DND-41 (cell line): ENCODE measurements at regions not wholly inside any gene's neighbourhood (a gene's known extent, or its start where the extent isn't known, plus 50 kb on each side); places are given as distances from the start of the nearest gene placed in this dataset.

Source experiments
- ATAC-seq: fragments of 200-7000 bp; cut with Tn5 transposase; 3 replicates; pipeline ENCODE4 v1.9.1; 2021; ENCODE audit warnings: low read depth; ENCODE audit not compliant: insufficient read depth
- DNase-seq: peaks from one replicate; pipeline ENCODE4 v3.0.0-alpha.2; 2020
- H2AFZ ChIP-seq: 2 replicates; pipeline ENCODE4 v1.6.0; 2012; ENCODE audit warnings: low read depth, low read length
- H3K27ac ChIP-seq: 2 replicates; pipeline ENCODE4 v1.5.1; 2012; ENCODE audit warnings: low read length, inconsistent platforms
- H3K27me3 ChIP-seq: fragments of 200-600 bp; sonication (generic); 2 replicates; pipeline ENCODE4 v1.6.0; 2012; ENCODE audit warnings: low read length, mild to moderate bottlenecking, inconsistent platforms; ENCODE audit not compliant: insufficient read depth, poor library complexity
- H3K36me3 ChIP-seq: 2 replicates; pipeline ENCODE4 v1.5.1; 2012; ENCODE audit warnings: low read length, inconsistent platforms; ENCODE audit not compliant: insufficient read depth
- H3K4me1 ChIP-seq: 2 replicates; pipeline ENCODE4 v1.5.1; 2012; ENCODE audit warnings: mild to moderate bottlenecking, low read length; ENCODE audit not compliant: insufficient read depth
- H3K4me2 ChIP-seq: 2 replicates; pipeline ENCODE4 v1.6.0; 2012; ENCODE audit warnings: mild to moderate bottlenecking, moderate library complexity, low read length, inconsistent platforms; ENCODE audit not compliant: insufficient read depth
- H3K4me3 ChIP-seq, 2 experiments: fragments of 200-600 bp in 1 of 2; shearing (Covaris generic) in 1 of 2; 2 replicates each; pipeline ENCODE4 v1.5.1; 2012 to 2016; ENCODE audit warnings: inconsistent platforms in 2 of 2, low read length in 2 of 2, mild to moderate bottlenecking in 2 of 2, low read depth in 1 of 2, moderate library complexity in 1 of 2
- H3K79me2 ChIP-seq: 2 replicates; pipeline ENCODE4 v1.6.0; 2012; ENCODE audit warnings: low read length, inconsistent platforms; ENCODE audit not compliant: insufficient read depth
- H3K9ac ChIP-seq: 2 replicates; pipeline ENCODE4 v1.6.0; 2012; ENCODE audit warnings: low read depth, mild to moderate bottlenecking, inconsistent platforms, low read length, moderate library complexity
- H3K9me3 ChIP-seq: 2 replicates; pipeline ENCODE4 v1.5.1; 2012; ENCODE audit warnings: low read length, moderate library complexity, mild to moderate bottlenecking, inconsistent platforms; ENCODE audit not compliant: insufficient read depth, severe bottlenecking
- H4K20me1 ChIP-seq: 2 replicates; pipeline ENCODE4 v1.6.0; 2012; ENCODE audit warnings: low read length; ENCODE audit not compliant: insufficient read depth
- EZH2 ChIP-seq: IDR thresholded peaks from 3 replicates; pipeline ENCODE4 v1.6.1; 2012; ENCODE audit warnings: borderline replicate concordance, low read depth, mild to moderate bottlenecking, moderate library complexity, low read length, inconsistent platforms; ENCODE audit not compliant: severe bottlenecking
- TF ChIP-seq, protein P1 (sequence below): IDR thresholded peaks from 2 replicates; pipeline ENCODE4 v1.5.1; 2012; ENCODE audit warnings: borderline replicate concordance, low read length, moderate library complexity, mild to moderate bottlenecking; ENCODE audit not compliant: poor library complexity, severe bottlenecking; ENCODE audit errors: extremely low read depth

DNA sequence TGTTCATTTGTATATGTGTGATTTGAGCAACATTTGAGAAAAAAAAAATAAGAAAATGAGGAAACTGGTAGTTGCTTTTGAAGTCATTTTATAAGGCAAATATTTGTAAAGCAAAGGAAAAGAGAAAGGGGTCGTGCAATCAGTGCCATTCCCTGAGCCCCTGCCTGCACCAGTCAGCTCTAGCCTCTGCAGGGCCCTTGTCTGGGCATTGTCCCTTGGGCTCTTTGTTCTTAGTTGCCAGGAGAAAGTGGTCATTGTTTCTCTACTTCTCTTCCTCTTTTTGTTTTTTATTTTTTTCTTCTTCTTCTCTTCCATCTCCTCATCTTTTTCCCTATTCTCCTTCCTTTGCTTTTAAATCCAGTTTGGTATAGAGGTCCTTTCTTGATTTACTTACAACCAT is 175.3 kb upstream of the CREB1 start:
- H3K9ac ChIP-seq = no peak overlapping the region
- no peaks in the 10 kb centered on the region for H3K79me2 ChIP-seq
- TF ChIP-seq EZH2 = no peak
- TF ChIP-seq, protein P1, sequence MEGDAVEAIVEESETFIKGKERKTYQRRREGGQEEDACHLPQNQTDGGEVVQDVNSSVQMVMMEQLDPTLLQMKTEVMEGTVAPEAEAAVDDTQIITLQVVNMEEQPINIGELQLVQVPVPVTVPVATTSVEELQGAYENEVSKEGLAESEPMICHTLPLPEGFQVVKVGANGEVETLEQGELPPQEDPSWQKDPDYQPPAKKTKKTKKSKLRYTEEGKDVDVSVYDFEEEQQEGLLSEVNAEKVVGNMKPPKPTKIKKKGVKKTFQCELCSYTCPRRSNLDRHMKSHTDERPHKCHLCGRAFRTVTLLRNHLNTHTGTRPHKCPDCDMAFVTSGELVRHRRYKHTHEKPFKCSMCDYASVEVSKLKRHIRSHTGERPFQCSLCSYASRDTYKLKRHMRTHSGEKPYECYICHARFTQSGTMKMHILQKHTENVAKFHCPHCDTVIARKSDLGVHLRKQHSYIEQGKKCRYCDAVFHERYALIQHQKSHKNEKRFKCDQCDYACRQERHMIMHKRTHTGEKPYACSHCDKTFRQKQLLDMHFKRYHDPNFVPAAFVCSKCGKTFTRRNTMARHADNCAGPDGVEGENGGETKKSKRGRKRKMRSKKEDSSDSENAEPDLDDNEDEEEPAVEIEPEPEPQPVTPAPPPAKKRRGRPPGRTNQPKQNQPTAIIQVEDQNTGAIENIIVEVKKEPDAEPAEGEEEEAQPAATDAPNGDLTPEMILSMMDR = no peak
- H3K4me1 ChIP-seq = no peaks in the 10 kb centered on the region; the same call in 1 of the 2 replicates
- no peaks in the 10 kb centered on the region for H3K27me3 ChIP-seq
- no peak overlapping the region for H3K27ac ChIP-seq
- H4K20me1 ChIP-seq = no peaks in the 10 kb centered on the region
- no peak for ATAC-seq
- H3K4me3 ChIP-seq = no peak overlapping the region
- H3K36me3 ChIP-seq = no peaks in the 10 kb centered on the region
- no peak overlapping the region for H2AFZ ChIP-seq
- no peak overlapping the region for H3K4me2 ChIP-seq
- H3K9me3 ChIP-seq = no peaks in the 10 kb centered on the region
- DNase-seq = no peak

DNA sequence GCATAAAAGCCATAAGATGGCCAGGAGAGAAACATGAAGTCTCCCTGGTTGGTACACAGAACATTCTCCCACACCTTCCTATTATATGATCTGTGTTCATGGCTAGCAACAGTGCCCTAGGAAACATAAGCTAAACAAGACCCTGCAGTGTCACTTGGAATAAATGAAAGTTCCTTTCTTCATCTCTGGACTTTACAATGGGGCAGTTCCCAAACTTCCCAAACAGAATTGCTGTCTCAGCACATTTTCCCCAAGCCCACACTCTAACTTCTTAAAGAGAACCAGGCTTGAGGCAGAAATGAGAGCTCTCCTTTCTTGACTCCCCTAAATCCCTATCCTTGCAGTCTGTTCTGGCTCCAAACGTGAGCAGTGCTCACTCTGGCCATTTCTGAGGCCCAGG is 173.2 kb upstream of the CREB1 start:
- no peak overlapping the region for H3K4me2 ChIP-seq
- no peak overlapping the region for H2AFZ ChIP-seq
- H3K27me3 ChIP-seq = no peaks in the 10 kb centered on the region
- no peaks in the 10 kb centered on the region for H4K20me1 ChIP-seq
- no peak overlapping the region for H3K4me3 ChIP-seq
- no peaks in the 10 kb centered on the region for H3K79me2 ChIP-seq
- TF ChIP-seq, protein P1 = no peak
- TF ChIP-seq EZH2 = no peak
- no peaks in the 10 kb centered on the region; the same call in 1 of the 2 replicates for H3K4me1 ChIP-seq
- ATAC-seq (no peak), DNase-seq (no peak)
- H3K9me3 ChIP-seq = no peaks in the 10 kb centered on the region
- no peak overlapping the region for H3K9ac ChIP-seq
- H3K27ac ChIP-seq = no peak overlapping the region
- no peaks in the 10 kb centered on the region for H3K36me3 ChIP-seq

DNA sequence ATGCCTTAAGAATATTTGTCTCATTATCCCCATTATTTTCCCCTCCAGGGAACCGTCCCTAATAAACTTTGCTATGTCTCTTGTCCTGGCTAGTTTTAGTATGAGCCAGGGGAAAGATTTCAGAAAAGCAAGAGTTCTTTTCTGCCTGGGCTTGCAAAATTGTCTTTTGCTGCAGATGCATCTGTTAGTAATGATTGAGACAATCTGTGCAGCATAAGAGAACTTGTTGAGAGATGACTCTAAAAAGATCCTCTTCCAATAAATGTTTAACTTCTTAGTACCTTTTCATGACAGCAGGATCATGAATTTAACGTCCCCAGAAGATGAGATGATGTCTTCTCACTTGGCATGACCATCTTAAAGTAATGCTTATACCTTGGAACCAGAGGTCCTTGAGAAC is 172.5 kb upstream of the CREB1 start:
- H3K9me3 ChIP-seq = no peaks in the 10 kb centered on the region
- no peak overlapping the region for H3K4me3 ChIP-seq
- H3K79me2 ChIP-seq = no peaks in the 10 kb centered on the region
- ATAC-seq (no peak), DNase-seq (no peak)
- H3K4me2 ChIP-seq = no peak overlapping the region
- no peaks in the 10 kb centered on the region for H3K36me3 ChIP-seq
- no peaks in the 10 kb centered on the region for H3K27me3 ChIP-seq
- H2AFZ ChIP-seq = no peak overlapping the region
- TF ChIP-seq, protein P1 = no peak
- no peak for TF ChIP-seq EZH2
- H3K9ac ChIP-seq = no peak overlapping the region
- H4K20me1 ChIP-seq = no peaks in the 10 kb centered on the region
- no peaks in the 10 kb centered on the region; the same call in 1 of the 2 replicates for H3K4me1 ChIP-seq
- H3K27ac ChIP-seq = no peak overlapping the region

DNA sequence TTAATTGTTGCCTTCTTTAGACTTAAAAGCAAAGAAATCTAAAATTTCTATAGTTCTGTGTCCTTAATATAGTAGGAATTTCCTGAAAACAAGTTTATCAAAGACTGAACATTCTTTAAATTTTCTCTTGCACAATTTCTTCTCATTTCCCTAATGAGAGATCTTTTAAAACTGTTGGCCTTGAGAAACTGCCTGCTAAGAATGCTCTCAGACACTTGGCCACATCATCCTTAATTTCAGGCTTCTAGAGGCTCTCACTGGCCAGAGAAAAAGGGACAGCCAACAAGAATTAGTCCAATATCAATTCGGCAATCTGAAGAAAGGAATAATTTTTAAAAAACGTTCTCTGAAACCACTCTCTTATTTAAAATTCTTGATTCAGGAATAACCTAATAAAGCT is 167.0 kb upstream of the CREB1 start:
- no peak for DNase-seq
- Histone ChIP-seq H3K9ac (no peak overlapping the region), H3K36me3 (no peaks in the 10 kb centered on the region), H3K27me3 (no peaks in the 10 kb centered on the region), H3K4me3 (no peak overlapping the region), H3K4me2 (no peak overlapping the region), H2AFZ (no peak overlapping the region), H4K20me1 (no peaks in the 10 kb centered on the region), H3K79me2 (no peaks in the 10 kb centered on the region), H3K9me3 (no peaks in the 10 kb centered on the region), H3K4me1 (no peaks in the 10 kb centered on the region), H3K27ac (no peak overlapping the region)
- ATAC-seq = no peak
- TF ChIP-seq, protein P1 = no peak
- TF ChIP-seq EZH2 = no peak
